HG03571 (cell line): ENCODE measurements at regions not wholly inside any gene's neighbourhood (a gene's known extent, or its start where the extent isn't known, plus 50 kb on each side); places are given as distances from the start of the nearest gene placed in this dataset.

Source experiments
- ATAC-seq: cut with Tn5 transposase; IDR thresholded peaks from one replicate; pipeline ENCODE4 v1.9.1; 2021; ENCODE audit not compliant: unreplicated experiment

DNA sequence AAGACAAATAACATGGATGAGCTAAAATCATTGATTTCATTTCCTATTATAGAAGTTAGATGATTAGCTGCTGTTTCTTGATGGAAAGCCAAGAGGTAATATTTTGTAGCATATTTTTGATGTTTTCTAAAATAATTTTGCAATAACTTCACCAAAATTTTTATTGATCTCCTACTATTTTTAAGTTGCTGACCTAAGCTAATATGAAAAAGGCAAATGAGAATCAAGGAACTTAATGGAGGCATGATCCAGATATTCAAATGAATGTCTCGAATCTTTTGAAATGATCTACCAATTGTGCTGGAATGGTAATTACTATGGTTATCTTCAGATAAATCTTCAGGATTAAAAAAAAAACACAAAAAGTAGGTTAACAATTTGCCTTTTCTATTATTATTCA, 1591.4 kb upstream of the PCDH7 start:
- no peak for ATAC-seq

DNA sequence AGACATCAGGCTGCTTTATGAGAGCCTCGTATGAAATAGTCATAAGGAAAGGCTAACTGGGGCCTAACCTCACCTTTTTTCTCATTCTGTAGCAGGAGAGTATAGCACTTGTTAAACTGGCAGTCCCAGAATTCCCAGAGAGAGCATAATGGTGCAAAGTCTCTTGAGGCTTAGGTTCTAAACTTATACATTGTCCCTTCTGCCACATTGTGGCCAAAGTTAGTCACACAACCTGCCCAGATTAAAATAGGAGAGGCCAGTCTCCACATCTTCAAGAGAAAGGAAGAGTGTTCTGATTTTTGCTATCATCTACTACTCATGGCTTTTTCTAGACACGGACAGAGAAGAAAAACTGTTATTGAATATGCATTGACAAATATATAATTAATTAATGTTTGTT, 1588.9 kb upstream of the PCDH7 start:
- no peak for ATAC-seq

DNA sequence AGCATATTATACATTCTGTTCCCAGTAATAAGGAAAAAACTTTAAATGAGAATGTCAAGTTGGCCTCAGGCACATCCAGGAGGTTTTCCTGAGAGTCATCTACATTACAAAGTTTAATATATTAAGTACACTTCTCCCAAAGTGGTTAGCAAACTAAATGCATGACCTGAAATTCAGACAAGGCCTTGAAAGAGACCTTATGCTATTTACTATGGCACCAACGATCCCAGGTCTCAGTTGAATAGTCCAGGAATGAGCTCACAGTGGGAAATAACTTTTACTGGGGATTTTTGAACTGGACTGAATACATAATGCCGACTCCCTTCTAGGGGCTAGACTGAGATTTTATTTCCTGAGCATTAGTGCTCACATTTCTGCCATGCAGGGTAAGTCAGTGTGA, 1577.5 kb upstream of the PCDH7 start:
- no peak for ATAC-seq

DNA sequence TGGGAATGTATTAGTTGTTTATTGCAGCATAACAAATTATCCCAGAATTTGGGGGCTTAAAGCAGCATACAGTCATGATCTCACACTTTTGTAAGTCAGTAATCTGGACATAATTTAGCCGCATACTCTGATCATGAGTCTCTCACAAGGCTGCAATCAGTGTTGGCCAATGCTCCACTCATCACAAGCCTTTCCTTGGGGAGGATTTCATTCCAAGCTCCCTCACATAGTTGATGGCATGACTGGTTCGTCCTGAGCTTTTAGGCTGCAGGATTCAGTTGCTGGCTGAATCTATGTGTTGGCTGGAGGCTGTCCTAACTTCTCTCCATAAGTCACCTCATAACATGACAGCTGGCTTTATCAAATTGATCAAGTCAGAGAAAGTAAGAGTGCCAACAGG, 1568.6 kb upstream of the PCDH7 start:
- ATAC-seq, result no peak

DNA sequence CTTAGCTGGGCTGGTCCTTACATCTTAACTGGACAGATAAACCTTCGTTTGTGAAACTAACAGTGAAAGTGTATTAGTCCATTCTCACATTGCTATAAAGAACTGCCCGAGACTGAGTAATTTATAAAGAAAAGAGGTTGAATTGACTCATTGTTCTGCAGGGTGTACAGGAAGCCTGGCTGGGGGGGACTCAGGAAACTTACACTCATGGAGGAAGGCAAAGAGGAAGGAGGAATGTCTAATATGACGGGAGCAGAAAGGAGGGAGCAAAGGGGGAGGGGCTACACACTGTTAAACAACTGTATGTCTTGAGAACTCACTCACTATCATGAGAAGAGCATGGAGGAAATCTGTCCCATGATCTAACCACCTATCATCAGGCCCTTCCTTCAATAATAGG, 1566.5 kb upstream of the PCDH7 start:
- no peak for ATAC-seq

DNA sequence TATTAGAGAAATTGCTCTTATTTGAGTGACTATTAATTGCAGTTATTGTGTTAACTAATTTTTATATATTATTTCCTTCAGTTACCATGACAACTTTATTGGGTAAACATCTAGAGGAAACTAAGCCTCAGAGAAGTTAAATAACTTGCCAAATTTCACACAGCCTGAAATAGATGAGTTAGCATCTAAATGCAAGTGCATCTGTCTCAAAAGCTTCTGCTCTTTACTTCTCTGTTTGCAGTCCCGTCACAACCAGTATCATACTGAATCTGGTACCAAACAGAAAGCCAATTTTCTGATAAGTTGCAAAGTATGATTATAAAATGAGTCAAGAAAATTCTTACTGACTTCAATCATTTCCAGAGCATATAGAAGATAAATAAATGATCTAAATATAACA, 1544.9 kb upstream of the PCDH7 start:
- no peak for ATAC-seq

DNA sequence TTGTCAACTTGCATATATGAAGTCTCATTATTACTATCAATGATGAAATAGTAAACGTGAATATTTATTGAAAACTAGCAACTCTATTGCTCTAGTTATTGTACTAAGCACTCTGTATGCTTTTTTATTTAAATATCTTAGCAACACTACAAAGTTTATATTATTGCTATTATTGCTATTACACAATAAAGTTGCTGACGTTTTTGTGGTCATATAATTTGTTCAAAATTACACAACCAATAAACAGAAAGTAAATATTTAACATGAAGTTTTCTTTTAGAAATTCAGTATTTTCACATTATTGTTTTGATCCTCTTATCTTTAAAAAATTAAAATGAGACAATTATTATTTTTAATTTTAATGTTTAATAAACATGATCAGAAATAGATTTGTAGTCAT, 1521.1 kb upstream of the PCDH7 start:
- ATAC-seq, result no peak

DNA sequence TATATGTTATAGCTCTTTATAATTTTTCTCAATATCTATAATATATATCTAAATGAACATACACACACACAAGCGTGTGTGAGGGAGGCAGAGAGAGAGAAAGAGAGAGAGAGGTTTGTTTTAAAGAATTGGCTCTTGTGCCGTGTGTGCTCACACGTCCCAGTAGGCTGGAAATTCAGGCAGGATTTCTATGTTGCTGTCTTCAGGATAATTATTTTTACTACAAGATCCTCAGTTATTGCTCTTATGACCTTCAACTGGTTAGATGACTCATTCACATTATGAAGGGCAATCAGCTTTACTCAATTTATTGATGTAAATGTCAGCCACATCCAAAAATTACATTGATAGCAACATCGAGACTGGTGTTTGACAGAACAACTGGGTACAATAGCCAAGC, 1520.7 kb upstream of the PCDH7 start:
- no peak for ATAC-seq

DNA sequence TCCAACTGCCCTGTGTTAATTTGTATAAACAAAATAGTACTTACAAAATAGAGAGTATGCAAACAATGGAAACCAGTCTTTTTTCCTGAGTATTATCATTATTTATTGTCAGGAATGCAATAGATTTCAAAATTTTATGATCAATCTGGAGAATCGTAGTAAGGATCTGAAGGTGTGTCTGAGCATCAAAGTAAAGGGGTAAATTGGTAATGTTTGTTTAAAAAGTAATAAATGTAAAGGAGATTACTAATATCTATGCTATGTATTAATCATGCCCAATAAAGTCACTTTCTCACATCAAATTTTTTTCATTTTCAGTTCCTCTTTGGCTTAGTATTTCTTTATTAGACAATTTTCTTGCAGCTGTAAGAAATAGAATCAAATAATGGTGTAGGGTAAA, 1507.1 kb upstream of the PCDH7 start:
- no peak for ATAC-seq

DNA sequence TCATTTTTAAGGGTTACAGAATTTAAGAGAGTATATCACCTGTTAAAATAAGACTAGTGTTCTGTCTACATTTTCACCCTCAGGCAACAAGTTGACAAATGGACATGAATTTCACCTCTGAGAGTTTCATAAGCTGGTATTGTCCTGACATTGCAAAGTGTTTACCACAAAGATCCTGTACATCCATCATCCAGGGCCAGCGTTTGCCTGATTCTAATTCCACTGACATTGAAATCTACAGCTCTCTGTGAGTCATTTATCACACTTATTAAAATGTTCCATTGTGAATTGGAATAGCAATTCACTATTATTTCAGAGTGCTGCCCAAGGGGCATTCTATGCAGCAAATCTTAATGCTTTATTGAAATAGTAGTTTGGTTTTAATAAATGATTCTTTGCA, 1499.4 kb upstream of the PCDH7 start:
- no peak for ATAC-seq

DNA sequence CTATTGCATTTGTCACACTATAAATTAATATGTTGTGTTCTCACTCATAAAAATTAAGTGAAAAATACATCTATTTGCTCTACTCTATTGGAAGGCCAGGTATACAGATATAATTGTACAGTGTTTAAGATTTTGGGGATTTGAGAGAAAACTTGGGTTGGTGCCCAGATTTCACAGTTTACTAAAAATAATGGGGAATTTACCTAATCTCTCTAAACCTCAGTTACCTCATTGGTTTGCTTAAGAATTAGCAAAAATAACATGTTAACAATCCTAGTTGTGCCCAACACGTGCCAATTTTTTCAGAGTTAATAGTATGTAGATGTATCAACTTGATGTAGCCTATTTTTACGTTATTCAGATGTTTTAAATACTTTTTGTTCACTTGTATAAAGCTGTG, 1495.3 kb upstream of the PCDH7 start:
- no peak for ATAC-seq

DNA sequence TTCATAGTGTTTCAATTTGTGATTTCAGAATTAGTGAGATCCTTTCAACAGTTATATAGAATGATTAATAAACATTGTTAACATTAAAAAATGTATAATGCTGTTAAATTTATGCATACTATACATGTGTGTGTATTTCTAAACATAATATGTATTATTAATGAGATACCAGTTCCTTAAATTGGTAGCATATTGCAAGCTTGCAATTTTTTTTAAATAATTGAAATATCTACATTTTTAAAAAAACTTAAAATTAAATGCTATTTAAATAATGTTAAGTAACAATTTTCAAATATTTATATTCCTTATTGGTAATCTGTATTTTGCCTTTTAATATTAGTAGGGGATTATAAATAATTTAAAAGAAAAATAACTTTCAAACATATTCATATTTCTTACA, 1479.5 kb upstream of the PCDH7 start:
- ATAC-seq, result no peak

DNA sequence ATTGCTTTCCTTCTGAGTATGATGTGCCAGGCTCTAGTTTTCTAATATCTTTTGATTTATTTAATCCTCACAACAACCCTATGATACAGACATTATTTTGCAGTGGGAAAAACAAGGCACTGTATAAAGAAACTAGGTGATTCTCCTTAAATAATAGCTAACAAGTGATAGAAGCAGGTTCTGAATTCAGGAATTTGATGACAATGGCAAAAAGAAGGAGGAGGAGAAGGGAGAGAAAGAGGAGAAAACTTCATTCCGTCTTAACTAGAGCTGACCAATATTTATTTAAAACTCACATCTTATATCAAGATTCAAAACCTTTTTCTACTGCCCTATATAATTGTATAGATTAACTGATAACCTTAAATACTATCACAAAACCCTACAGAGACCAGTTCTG, 1477.1 kb upstream of the PCDH7 start:
- ATAC-seq, result no peak

DNA sequence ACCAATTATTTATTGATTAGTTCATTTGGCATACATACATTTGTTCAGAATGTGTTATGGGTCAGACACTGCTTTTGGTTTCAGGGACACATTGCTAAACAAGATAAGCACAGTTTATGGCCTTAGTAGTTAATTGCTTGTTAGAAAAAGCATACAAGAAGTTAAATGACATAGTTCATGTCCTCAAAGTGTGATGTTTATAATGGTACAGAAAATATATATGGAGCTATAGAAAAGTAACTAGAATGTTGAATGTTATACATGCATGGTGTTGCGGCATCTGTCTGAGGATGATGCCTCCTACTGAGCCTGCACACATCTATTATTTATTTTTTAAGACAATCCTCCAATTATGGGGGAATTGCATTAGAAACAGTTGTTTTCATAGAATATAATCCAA, 1476.3 kb upstream of the PCDH7 start:
- ATAC-seq, result no peak

DNA sequence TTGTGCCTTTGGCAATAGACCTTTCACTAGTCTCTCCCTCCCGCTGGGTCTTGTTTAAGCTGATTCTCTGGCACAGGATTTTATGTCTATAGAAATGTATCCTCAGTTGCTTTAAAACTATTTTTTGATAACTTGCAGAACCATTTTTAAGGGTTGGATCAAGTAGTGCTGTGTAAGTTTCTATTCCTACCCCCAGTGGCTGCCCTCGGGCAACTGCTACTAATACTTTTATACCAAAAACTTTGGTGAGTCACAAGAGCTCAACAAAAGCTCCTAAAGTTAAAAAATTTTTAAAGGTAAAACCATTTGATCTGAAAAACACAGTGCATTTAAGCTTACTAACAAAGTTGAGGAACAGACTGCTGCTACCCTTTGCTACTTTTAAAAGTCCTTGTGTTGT, 1460.6 kb upstream of the PCDH7 start:
- no peak for ATAC-seq

DNA sequence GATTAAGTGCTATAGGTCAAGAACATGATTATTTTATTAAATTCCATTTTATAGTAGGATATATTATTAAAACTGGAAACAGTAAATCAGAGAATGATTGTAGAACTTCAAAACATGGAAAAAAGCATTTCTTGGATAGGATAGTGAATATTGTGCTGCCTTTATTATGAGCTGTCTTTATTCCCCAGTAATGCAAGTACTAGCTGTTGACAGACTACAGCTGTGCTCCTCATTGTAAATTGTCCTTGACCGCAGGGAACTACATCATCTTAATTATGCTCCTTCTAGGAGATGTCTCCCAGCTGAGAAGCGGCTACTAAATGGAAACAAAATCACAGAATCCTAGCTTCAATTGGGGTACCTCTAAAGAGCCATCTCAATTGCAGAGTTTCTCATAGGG, 1457.2 kb upstream of the PCDH7 start:
- ATAC-seq, result no peak

DNA sequence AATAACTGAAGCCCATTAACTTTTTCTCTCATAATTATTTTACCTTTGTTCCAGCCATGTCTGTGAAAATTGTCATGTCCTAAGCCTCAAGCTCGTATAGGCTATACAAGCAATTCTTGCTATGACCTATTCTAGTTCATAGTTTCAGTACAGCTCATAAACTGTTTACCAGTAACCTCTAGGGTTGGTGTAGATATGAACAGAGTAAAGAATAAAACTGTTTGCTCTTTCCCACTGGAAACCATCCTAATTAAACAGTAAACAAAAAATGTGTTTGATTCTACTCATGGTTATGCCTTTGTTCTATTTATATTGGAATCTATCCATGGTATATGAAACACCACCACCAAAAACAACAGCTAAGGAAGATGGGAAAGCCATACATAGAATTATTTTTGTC, 1444.0 kb upstream of the PCDH7 start:
- no peak for ATAC-seq

DNA sequence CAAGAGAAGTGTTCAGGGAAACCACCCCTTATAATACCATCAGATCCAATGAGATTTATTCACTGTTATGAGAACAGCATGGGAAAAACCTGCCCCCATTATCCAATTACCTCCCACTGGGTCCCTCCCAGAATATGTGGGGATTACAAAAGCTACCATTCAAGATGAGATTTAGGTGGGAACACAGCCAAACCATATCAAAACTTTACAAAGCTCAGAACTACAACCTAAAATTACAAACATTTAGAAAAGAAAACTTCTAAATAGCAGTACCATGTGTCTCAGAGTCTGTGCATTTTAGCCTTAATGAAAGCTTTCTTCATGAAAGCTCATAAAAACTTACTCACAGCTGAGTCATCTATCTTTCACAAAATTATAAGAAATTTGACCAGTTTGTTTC, 1442.8 kb upstream of the PCDH7 start:
- ATAC-seq, result no peak

DNA sequence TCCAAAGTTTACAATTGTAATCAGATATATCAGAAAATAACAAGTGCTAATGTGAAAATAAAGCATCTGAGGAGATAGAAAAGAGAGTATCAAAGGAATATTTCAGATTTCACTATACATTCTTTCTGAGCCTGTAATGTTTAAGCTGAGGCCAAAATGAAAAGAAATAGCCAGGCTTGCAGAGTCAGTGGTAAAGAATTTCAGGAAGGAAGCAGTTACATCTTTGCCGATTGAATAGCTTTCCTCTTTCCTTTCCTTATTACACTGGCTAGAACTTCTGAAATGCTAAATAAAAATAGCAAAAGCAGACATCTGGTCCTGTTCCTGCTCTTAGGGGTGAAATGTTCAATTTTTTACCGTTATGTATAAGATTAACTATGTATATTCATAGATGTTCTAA, 1441.6 kb upstream of the PCDH7 start:
- ATAC-seq, result no peak

DNA sequence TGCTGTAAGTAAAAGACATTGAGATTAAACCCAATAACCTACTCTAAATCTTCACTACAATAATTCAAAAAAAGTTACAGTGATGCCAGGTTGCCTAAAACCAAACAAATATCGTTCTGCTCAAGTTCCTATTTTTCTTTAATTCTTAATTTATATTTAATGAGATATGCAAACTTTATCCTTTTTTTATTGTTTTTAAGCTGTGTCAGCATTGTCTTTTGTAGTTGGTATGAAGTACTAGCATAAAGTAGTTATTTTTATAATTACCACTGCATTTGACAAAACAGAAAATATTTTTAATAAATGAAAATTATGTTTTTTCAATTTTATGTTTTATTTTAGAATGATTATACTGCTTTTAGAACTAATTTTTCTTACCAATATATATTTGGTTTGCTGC, 1431.1 kb upstream of the PCDH7 start:
- no peak for ATAC-seq

DNA sequence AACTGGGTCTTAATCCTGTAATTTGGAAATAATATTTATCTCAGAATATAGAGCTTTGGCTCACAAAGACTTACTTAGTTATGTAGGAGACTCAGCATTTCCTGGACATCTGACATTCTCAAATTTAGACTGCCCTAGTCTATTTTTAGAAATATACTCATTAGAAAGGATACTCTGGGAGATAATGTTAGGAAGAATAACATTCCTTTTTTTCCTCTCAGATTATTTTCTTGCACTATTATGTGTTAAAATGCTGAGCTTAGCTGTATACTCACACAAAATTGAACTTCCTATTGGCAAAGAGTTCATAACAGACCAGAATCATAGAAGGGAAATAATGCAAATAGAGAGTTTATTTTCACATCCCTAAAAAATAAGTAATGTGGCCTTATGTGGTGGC, 1424.9 kb upstream of the PCDH7 start:
- no peak for ATAC-seq

DNA sequence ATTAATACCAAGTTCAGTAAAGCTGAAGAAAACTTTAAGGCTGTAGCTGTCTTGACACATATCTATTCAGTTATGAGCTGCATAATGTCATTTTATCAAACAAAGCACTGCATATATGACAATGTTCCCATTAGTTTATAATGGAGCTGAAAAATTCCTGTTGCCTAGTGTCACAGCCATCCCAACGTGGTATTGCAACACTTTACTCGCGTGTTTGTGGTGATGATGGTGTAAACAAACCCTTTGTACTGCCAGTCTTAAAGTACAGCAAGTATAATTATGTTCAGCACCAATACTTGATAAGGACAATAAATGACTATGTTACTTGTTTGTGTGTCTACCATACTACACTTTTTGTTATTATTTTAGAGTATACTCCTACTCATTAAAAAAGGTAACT, 1415.6 kb upstream of the PCDH7 start:
- ATAC-seq, result no peak

DNA sequence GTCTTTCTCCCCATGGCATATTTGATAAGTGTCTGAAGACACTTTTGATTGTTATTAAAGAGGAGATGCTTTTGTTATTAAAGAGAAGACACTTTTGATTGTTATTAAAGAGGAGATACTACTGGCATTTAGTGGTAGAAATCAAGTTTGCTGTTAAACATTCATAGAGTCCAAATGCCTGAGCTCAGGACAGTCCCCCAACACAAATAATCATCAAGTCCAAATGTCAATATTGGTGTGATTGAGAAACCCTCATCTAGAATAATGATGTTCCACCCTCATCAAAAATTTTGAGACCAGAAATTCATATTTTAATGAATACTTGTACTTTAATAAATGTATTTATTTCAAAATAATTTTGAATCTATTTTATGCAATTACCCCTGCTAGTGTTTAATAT, 1412.9 kb upstream of the PCDH7 start:
- ATAC-seq, result no peak

DNA sequence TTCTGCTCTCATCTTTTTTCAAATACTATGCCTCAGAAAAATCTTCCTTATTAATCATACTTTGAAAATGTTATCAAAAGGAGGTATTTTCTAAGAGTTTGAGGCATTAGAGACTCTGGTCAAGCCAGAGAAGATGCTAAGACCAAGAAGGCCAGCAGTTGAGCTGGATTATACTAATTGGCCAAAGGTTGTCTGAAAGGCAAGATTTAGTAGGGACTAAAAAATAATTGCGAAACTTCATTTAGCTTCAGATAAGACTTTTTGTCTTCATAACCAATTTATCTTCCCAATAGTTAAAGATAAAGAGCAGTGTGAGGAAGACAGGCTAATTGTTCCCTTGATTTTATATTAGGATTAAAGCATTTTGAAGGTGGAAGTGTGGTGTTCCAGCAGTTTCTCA, 1412.4 kb upstream of the PCDH7 start:
- ATAC-seq, result no peak
